CD4-positive, CD25-positive, alpha-beta regulatory T cell (primary cell): ENCODE measurements at regions not wholly inside any gene's neighbourhood (a gene's known extent, or its start where the extent isn't known, plus 50 kb on each side); places are given as distances from the start of the nearest gene placed in this dataset.

Experiments
- ATAC-seq, 2 donors: fragments of 150-1000 bp; cut with Tn5 transposase; one replicate each; pipeline ENCODE4 v1.10.0; 2021; ENCODE audit warnings: low read depth in 2 of 2, moderate number of reproducible peaks in 2 of 2, moderate library complexity in 1 of 2
- DNase-seq, 3 donors: peaks; one replicate each; pipeline versions ENCODE4 v3.0.0 to v3.0.0-alpha.2; 2012 to 2022; ENCODE audit warnings: mixed read lengths in 1 of 3
- H3K27ac ChIP-seq: one replicate; pipeline ENCODE4 v1.7.0; 2013; ENCODE audit warnings: mild to moderate bottlenecking, low read length; ENCODE audit not compliant: insufficient read depth, poor library complexity, severe bottlenecking
- H3K27me3 ChIP-seq: one replicate; pipeline ENCODE4 v1.7.0; 2013; ENCODE audit warnings: low read length; ENCODE audit not compliant: control insufficient read depth, insufficient read depth
- H3K36me3 ChIP-seq: one replicate; pipeline ENCODE4 v1.7.0; 2013; ENCODE audit warnings: mild to moderate bottlenecking, low read length, moderate library complexity; ENCODE audit not compliant: control insufficient read depth, insufficient read depth
- H3K4me1 ChIP-seq: 2 replicates; pipeline ENCODE4 v1.7.0; 2013; ENCODE audit warnings: mild to moderate bottlenecking, low read length; ENCODE audit not compliant: insufficient read depth, control insufficient read depth, poor library complexity, severe bottlenecking
- H3K4me3 ChIP-seq: one replicate; pipeline ENCODE4 v1.7.0; 2013; ENCODE audit warnings: low read depth, mild to moderate bottlenecking, low read length, moderate library complexity
- H3K9me3 ChIP-seq, 2 experiments: 1 replicate in 1 of 2; 2 replicates in 1 of 2; pipeline ENCODE4 v1.7.0; 2013; ENCODE audit warnings: low read length in 2 of 2, mild to moderate bottlenecking in 1 of 2, moderate library complexity in 1 of 2; ENCODE audit not compliant: control insufficient read depth in 2 of 2
- H3K27ac Mint-ChIP-seq, 3 donors: one replicate each; pipeline ENCODE4 v1.8.0; 2020 to 2022; ENCODE audit warnings: mild to moderate bottlenecking in 3 of 3, mixed read lengths in 3 of 3, moderate library complexity in 2 of 3
- H3K27me3 Mint-ChIP-seq: one replicate; pipeline ENCODE4 v1.8.0; 2022; ENCODE audit warnings: mild to moderate bottlenecking, mixed read lengths
- H3K36me3 Mint-ChIP-seq: one replicate; pipeline ENCODE4 v1.8.0; 2020; ENCODE audit warnings: mixed read lengths
- H3K4me1 Mint-ChIP-seq, 4 donors: one replicate each; pipeline ENCODE4 v1.8.0; 2020 to 2022; ENCODE audit warnings: mixed read lengths in 4 of 4, mild to moderate bottlenecking in 1 of 4
- H3K4me3 Mint-ChIP-seq, 4 donors: one replicate each; pipeline ENCODE4 v1.8.0; 2020 to 2022; ENCODE audit warnings: mild to moderate bottlenecking in 4 of 4, mixed read lengths in 4 of 4, moderate library complexity in 3 of 4
- H3K9me3 Mint-ChIP-seq, 7 donors: one replicate each; pipeline ENCODE4 v1.8.0; 2020 to 2022; ENCODE audit warnings: mixed read lengths in 7 of 7, mild to moderate bottlenecking in 3 of 7, moderate library complexity in 2 of 7

GRCh38 chr4:137611998-137612700 is 79.9 kb upstream of the PCDH18 start:
- H3K4me3 Mint-ChIP-seq, result no peak overlapping the region
- H3K27me3 Mint-ChIP-seq, result no peaks in the 10 kb centered on the region

GRCh38 chr4:137610960-137611359 is 78.7 kb upstream of the PCDH18 start:
- Mint-ChIP-seq H3K36me3 (no peaks in the 10 kb centered on the region), H3K27me3 (no peaks in the 10 kb centered on the region), H3K4me1 (no peaks in the 10 kb centered on the region)

More at GRCh38 chr4:137611998-137612700, 79.9 kb upstream of the PCDH18 start:
- ATAC-seq (no peak), DNase-seq (no peak)
- H3K9me3 Mint-ChIP-seq, result peaks cover 0 to 14% (median 4%) of the 10 kb centered on the region in 7 donors
- H3K9me3 ChIP-seq, result no peaks in the 10 kb centered on the region
- H3K27ac ChIP-seq, result no peak overlapping the region
- H3K4me1 Mint-ChIP-seq, result no peaks in the 10 kb centered on the region
- no peaks in the 10 kb centered on the region for H3K36me3 ChIP-seq
- H3K27me3 ChIP-seq, result no peaks in the 10 kb centered on the region
- no peak overlapping the region for H3K27ac Mint-ChIP-seq
- H3K36me3 Mint-ChIP-seq, result no peaks in the 10 kb centered on the region
- no peak overlapping the region for H3K4me3 ChIP-seq
- H3K4me1 ChIP-seq, result no peaks in the 10 kb centered on the region

GRCh38 chr4:137609718-137610430 is 77.6 kb upstream of the PCDH18 start:
- Histone ChIP-seq H3K27ac (no peak overlapping the region), H3K4me3 (no peak overlapping the region), H3K27me3 (no peaks in the 10 kb centered on the region), H3K36me3 (no peaks in the 10 kb centered on the region), H3K4me1 (no peaks in the 10 kb centered on the region), H3K9me3 (no peaks in the 10 kb centered on the region)
- Mint-ChIP-seq H3K4me3 (no peak overlapping the region), H3K4me1 (no peaks in the 10 kb centered on the region), H3K9me3 (peaks cover 0 to 12% (median 4%) of the 10 kb centered on the region in 7 donors), H3K27me3 (no peaks in the 10 kb centered on the region), H3K27ac (no peak overlapping the region), H3K36me3 (no peaks in the 10 kb centered on the region)
- DNase-seq, result no peak
- no peak for ATAC-seq

More at GRCh38 chr4:137610960-137611359, 78.7 kb upstream of the PCDH18 start:
- Histone ChIP-seq H3K4me3 (no peak overlapping the region), H3K27ac (no peak overlapping the region), H3K36me3 (no peaks in the 10 kb centered on the region), H3K4me1 (no peaks in the 10 kb centered on the region), H3K27me3 (no peaks in the 10 kb centered on the region), H3K9me3 (no peaks in the 10 kb centered on the region)
- H3K27ac Mint-ChIP-seq, result no peak overlapping the region
- ATAC-seq (no peak), DNase-seq (no peak)
- H3K4me3 Mint-ChIP-seq, result no peak overlapping the region
- H3K9me3 Mint-ChIP-seq, result peaks cover 0 to 10% (median 4%) of the 10 kb centered on the region in 7 donors

- Histone ChIP-seq H3K36me3 (no peaks in the 10 kb centered on the region), H3K4me3 (no peak overlapping the region), H3K27me3 (no peaks in the 10 kb centered on the region), H3K4me1 (no peaks in the 10 kb centered on the region), H3K27ac (no peak overlapping the region), H3K9me3 (peaks cover 0 to 4% of the 10 kb centered on the region in 2 experiments)
- no peaks in the 10 kb centered on the region for H3K4me1 Mint-ChIP-seq
- no peak overlapping the region for H3K27ac Mint-ChIP-seq
- ATAC-seq (no peak), DNase-seq (no peak)
- H3K4me3 Mint-ChIP-seq, result no peak overlapping the region
- peaks cover 0 to 10% (median 4%) of the 10 kb centered on the region in 7 donors for H3K9me3 Mint-ChIP-seq
- no peaks in the 10 kb centered on the region for H3K27me3 Mint-ChIP-seq
- no peaks in the 10 kb centered on the region for H3K36me3 Mint-ChIP-seq
These were observed 75.8 kb upstream of the PCDH18 start for GRCh38 chr4:137608085-137608484.

- Mint-ChIP-seq H3K36me3 (no peaks in the 10 kb centered on the region), H3K4me1 (no peaks in the 10 kb centered on the region), H3K27ac (no peak overlapping the region), H3K4me3 (no peak overlapping the region), H3K9me3 (peaks cover 0 to 11% (median 4%) of the 10 kb centered on the region in 7 donors), H3K27me3 (no peaks in the 10 kb centered on the region)
- Histone ChIP-seq H3K9me3 (peaks cover 0 to 4% of the 10 kb centered on the region in 2 experiments), H3K4me3 (no peak overlapping the region), H3K4me1 (no peaks in the 10 kb centered on the region), H3K27me3 (no peaks in the 10 kb centered on the region), H3K36me3 (no peaks in the 10 kb centered on the region), H3K27ac (no peak overlapping the region)
- ATAC-seq (no peak), DNase-seq (no peak)
These were observed 70.1 kb upstream of the PCDH18 start for GRCh38 chr4:137602436-137602835.

GRCh38 chr4:137601934-137602333 is 69.6 kb upstream of the PCDH18 start:
- H3K9me3 Mint-ChIP-seq, result peaks cover 0 to 8% (median 4%) of the 10 kb centered on the region in 7 donors
- ATAC-seq, result no peak
- no peak overlapping the region for H3K4me3 Mint-ChIP-seq
- Histone ChIP-seq H3K4me1 (no peaks in the 10 kb centered on the region), H3K9me3 (peaks cover 0 to 4% of the 10 kb centered on the region in 2 experiments), H3K27ac (no peak overlapping the region), H3K36me3 (no peaks in the 10 kb centered on the region), H3K4me3 (no peak overlapping the region), H3K27me3 (no peaks in the 10 kb centered on the region)
- no peaks in the 10 kb centered on the region for H3K36me3 Mint-ChIP-seq
- H3K27me3 Mint-ChIP-seq, result no peaks in the 10 kb centered on the region
- DNase-seq, result no peak
- H3K4me1 Mint-ChIP-seq, result no peaks in the 10 kb centered on the region
- no peak overlapping the region for H3K27ac Mint-ChIP-seq

GRCh38 chr4:137599734-137600133 is 67.4 kb upstream of the PCDH18 start:
- Histone ChIP-seq H3K27me3 (no peaks in the 10 kb centered on the region), H3K9me3 (peaks cover 0 to 4% of the 10 kb centered on the region in 2 experiments), H3K4me1 (no peaks in the 10 kb centered on the region), H3K27ac (no peak overlapping the region), H3K4me3 (no peak overlapping the region), H3K36me3 (no peaks in the 10 kb centered on the region)
- Mint-ChIP-seq H3K9me3 (peaks cover 0 to 8% (median 0%) of the 10 kb centered on the region in 7 donors), H3K27ac (no peak overlapping the region), H3K36me3 (no peaks in the 10 kb centered on the region), H3K4me1 (no peaks in the 10 kb centered on the region), H3K27me3 (no peaks in the 10 kb centered on the region), H3K4me3 (no peak overlapping the region)
- ATAC-seq (no peak), DNase-seq (no peak)
